Spleen (tissue), 11 donors: ENCODE measurements at regions not wholly inside any gene's neighbourhood (a gene's known extent, or its start where the extent isn't known, plus 50 kb on each side); places are given as distances from the start of the nearest gene placed in this dataset.

ENCODE experiments used
- DNase-seq: peaks from one replicate; pipeline ENCODE4 v3.0.0-alpha.2; 2020
- H3K27ac ChIP-seq, 8 donors: fragments of 200-600 bp; sonication (generic) in 7 of 8; 1 replicate in 4 of 8; 2 replicates in 4 of 8; pipeline versions ENCODE4 v1.5.0 to v1.8.0; 2016 to 2021; ENCODE audit warnings: inconsistent platforms in 4 of 8, mild to moderate bottlenecking in 4 of 8, moderate library complexity in 1 of 8
- H3K27me3 ChIP-seq, 7 donors: fragments of 200-600 bp; sonication (generic) in 6 of 7; replicated peaks in 1 of 7; 1 replicate in 4 of 7; 2 replicates in 3 of 7; pipeline versions ENCODE4 v1.5.0 to v1.8.0; 2016 to 2021; ENCODE audit warnings: inconsistent platforms in 3 of 7, mild to moderate bottlenecking in 1 of 7
- H3K36me3 ChIP-seq, 6 donors: fragments of 200-600 bp; sonication (generic) in 5 of 6; 1 replicate in 4 of 6; 2 replicates in 2 of 6; pipeline versions ENCODE4 v1.5.0 to v1.8.0; 2016 to 2021; ENCODE audit warnings: inconsistent platforms in 2 of 6
- H3K4me1 ChIP-seq, 6 donors: fragments of 200-600 bp; sonication (generic) in 5 of 6; 1 replicate in 3 of 6; 2 replicates in 3 of 6; pipeline versions ENCODE4 v1.5.0 to v1.8.0; 2016 to 2021; ENCODE audit warnings: inconsistent platforms in 3 of 6
- H3K4me3 ChIP-seq, 8 donors: fragments of 200-600 bp; sonication (generic) in 7 of 8; 1 replicate in 4 of 8; 2 replicates in 4 of 8; pipeline versions ENCODE4 v1.5.0 to v1.8.0; 2016 to 2021; ENCODE audit warnings: inconsistent platforms in 4 of 8, mild to moderate bottlenecking in 4 of 8, moderate library complexity in 2 of 8
- H3K9me3 ChIP-seq, 8 donors: fragments of 200-600 bp; sonication (generic) in 7 of 8; 1 replicate in 4 of 8; 2 replicates in 4 of 8; pipeline versions ENCODE4 v1.5.0 to v1.8.0; 2016 to 2021; ENCODE audit warnings: inconsistent platforms in 4 of 8
- CTCF ChIP-seq, 11 experiments: fragments of 200-600 bp in 7 of 11; fragments of 450-650 bp in 4 of 11; sonication (generic) in 4 of 11; IDR thresholded peaks in 8 of 11; conservative IDR thresholded peaks in 3 of 11; 1 replicate in 7 of 11; 2 replicates in 4 of 11; pipeline versions ENCODE4 v1.4.0 to v1.8.0; 2016 to 2021; ENCODE audit warnings: antibody characterized with exemption in 11 of 11, inconsistent platforms in 4 of 11, mild to moderate bottlenecking in 1 of 11
- POLR2A ChIP-seq, 3 donors: fragments of 450-650 bp; IDR thresholded peaks; one replicate each; pipeline ENCODE4 v1.5.1; 2017; ENCODE audit warnings: antibody characterized with exemption in 3 of 3, mild to moderate bottlenecking in 1 of 3
- POLR2AphosphoS5 ChIP-seq, 3 donors: sonication (generic); formaldehyde crosslinking; IDR thresholded peaks; one replicate each; pipeline ENCODE4 v1.5.1; 2017; ENCODE audit warnings: antibody characterized with exemption in 3 of 3
- WGBS, 5 donors: extraction: QIAGEN DNeasy Blood & Tissue Kit in 3 of 5; methylation state at CpG; one replicate each; pipeline versions ENCODE4 v1.1.5 to v1.1.7; 2013 to 2018; 5-methylcytosine and 5-hydroxymethylcytosine counted together
- intact Hi-C: fragments of 100-400 bp; cut with DNase I; formaldehyde crosslinking; loops from one replicate; pipeline ENCODE4 v1.15.0; 2023; ENCODE audit warnings: low total_unique reads
- donor health status: healthy with polysubstance abuse.
- donor health status: DM: no; HTN: no; CAD: no; lungs with moderate emphysema.
- donor health status: DM: no; HTN: no; CAD: no.
- donor health status: Bipolar disorder and iron deficiency.
- donor health status: healthy.
- donor health status: DM: no; HTN: no; CAD: no.
- donor health status: DM: yes; HTN: yes; CAD: no.

- 84 to 90% (median 87%) methylated on average over 3 to 7 of the region's 7 CpGs for WGBS, 5 donors
Observed at GRCh38 chr13:70844391-70845108, 736.3 kb upstream of the KLHL1 start.

GRCh38 chr13:70842062-70842644 is 733.9 kb upstream of the KLHL1 start:
- intact Hi-C loops: no loop called here
- TF ChIP-seq POLR2A (IDR thresholded peaks at IDR 0.05) (no peak), POLR2AphosphoS5 (IDR thresholded peaks at IDR 0.05) (no peak), CTCF (IDR thresholded peaks at IDR 0.05 in 8 of 11, conservative IDR thresholded peaks at IDR 0.05 in 3 of 11) (no peak)
- Histone ChIP-seq H3K36me3 (no peaks in the 10 kb centered on the region), H3K9me3 (peaks cover 0 to 25% (median 3%) of the 10 kb centered on the region in 8 donors), H3K27ac (no peak overlapping the region), H3K27me3 (no peaks in the 10 kb centered on the region), H3K4me3 (no peak overlapping the region), H3K4me1 (no peaks in the 10 kb centered on the region)
- WGBS, 5 donors: 86 to 91% (median 87%) methylated on average over 2 to 5 of the region's 5 CpGs
- DNase-seq: no peak

More at GRCh38 chr13:70844391-70845108, 736.3 kb upstream of the KLHL1 start:
- no peak for DNase-seq
- intact Hi-C loops: no loop called here
- Histone ChIP-seq H3K4me3 (no peak overlapping the region), H3K36me3 (no peaks in the 10 kb centered on the region), H3K4me1 (no peaks in the 10 kb centered on the region), H3K9me3 (peaks cover 0 to 25% (median 3%) of the 10 kb centered on the region in 8 donors), H3K27me3 (no peaks in the 10 kb centered on the region), H3K27ac (no peak overlapping the region)
- TF ChIP-seq POLR2AphosphoS5 (IDR thresholded peaks at IDR 0.05) (no peak), POLR2A (IDR thresholded peaks at IDR 0.05) (no peak), CTCF (IDR thresholded peaks at IDR 0.05 in 8 of 11, conservative IDR thresholded peaks at IDR 0.05 in 3 of 11) (no peak)

- H3K27me3 ChIP-seq: no peaks in the 10 kb centered on the region
- no peak for TF ChIP-seq POLR2A (IDR thresholded peaks at IDR 0.05)
- TF ChIP-seq POLR2AphosphoS5 (IDR thresholded peaks at IDR 0.05): no peak
- no peak for TF ChIP-seq CTCF (IDR thresholded peaks at IDR 0.05 in 8 of 11, conservative IDR thresholded peaks at IDR 0.05 in 3 of 11)
- H3K4me3 ChIP-seq: no peak overlapping the region
- H3K9me3 ChIP-seq: peaks cover 0 to 25% (median 3%) of the 10 kb centered on the region in 8 donors
- 81 to 90% (median 85%) methylated on average over 10 to 12 of the region's 12 CpGs for WGBS, 5 donors
- H3K4me1 ChIP-seq: no peaks in the 10 kb centered on the region
- no peak for DNase-seq
- H3K36me3 ChIP-seq: no peaks in the 10 kb centered on the region
- intact Hi-C loops: no loop called here
- no peak overlapping the region for H3K27ac ChIP-seq
Observed at GRCh38 chr13:70841240-70842061, 733.2 kb upstream of the KLHL1 start.

GRCh38 chr13:70835371-70835770 is 727.1 kb upstream of the KLHL1 start:
- Histone ChIP-seq H3K4me1 (no peaks in the 10 kb centered on the region), H3K36me3 (no peaks in the 10 kb centered on the region), H3K4me3 (no peak overlapping the region), H3K27ac (no peak overlapping the region), H3K27me3 (no peaks in the 10 kb centered on the region), H3K9me3 (no peaks in the 10 kb centered on the region)
- TF ChIP-seq CTCF (IDR thresholded peaks at IDR 0.05 in 8 of 11, conservative IDR thresholded peaks at IDR 0.05 in 3 of 11) (no peak), POLR2AphosphoS5 (IDR thresholded peaks at IDR 0.05) (no peak), POLR2A (IDR thresholded peaks at IDR 0.05) (no peak)
- intact Hi-C loops: no loop called here
- DNase-seq: no peak
- 86 to 92% (median 88%) methylated on average over 1 of the region's 1 CpG for WGBS, 5 donors
